H9 (cell line): ENCODE measurements at regions not wholly inside any gene's neighbourhood (a gene's known extent, or its start where the extent isn't known, plus 50 kb on each side); places are given as distances from the start of the nearest gene placed in this dataset.
A peak's percentile ranks its signal among the peaks of the same experiment; 100 is the strongest.

Experiments used
- DNase-seq: peaks from one replicate; pipeline ENCODE4 v3.0.0-alpha.2; 2017
- H2AFZ ChIP-seq: one replicate; pipeline ENCODE4 v1.6.1; 2013; ENCODE audit warnings: mild to moderate bottlenecking, low read length, control low read depth, moderate library complexity
- H2AK5ac ChIP-seq: 2 replicates; pipeline ENCODE4 v1.6.1; 2013; ENCODE audit warnings: low read length, control low read depth, mixed read lengths; ENCODE audit not compliant: insufficient read length
- H2BK120ac ChIP-seq: one replicate; pipeline ENCODE4 v1.6.1; 2013; ENCODE audit warnings: low read depth, mild to moderate bottlenecking, low read length, control low read depth, inconsistent platforms; ENCODE audit not compliant: poor library complexity, severe bottlenecking
- H2BK12ac ChIP-seq: 2 replicates; pipeline ENCODE4 v1.6.1; 2013; ENCODE audit warnings: low read length, control low read depth, mixed read lengths, low read depth; ENCODE audit not compliant: insufficient read length
- H2BK15ac ChIP-seq: 2 replicates; pipeline ENCODE4 v1.6.1; 2013; ENCODE audit warnings: low read depth, low read length, control low read depth
- H2BK20ac ChIP-seq: one replicate; pipeline ENCODE4 v1.6.1; 2013; ENCODE audit warnings: low read depth, mild to moderate bottlenecking, low read length, control low read depth, inconsistent platforms; ENCODE audit not compliant: poor library complexity, severe bottlenecking
- H2BK5ac ChIP-seq: 2 replicates; pipeline ENCODE4 v1.6.1; 2013; ENCODE audit warnings: low read length, control low read depth, mixed read lengths; ENCODE audit not compliant: insufficient read length
- H3K14ac ChIP-seq: 2 replicates; pipeline ENCODE4 v1.6.1; 2013; ENCODE audit warnings: low read length, control low read depth; ENCODE audit not compliant: insufficient read depth
- H3K18ac ChIP-seq: 2 replicates; pipeline ENCODE4 v1.6.1; 2013; ENCODE audit warnings: low read depth, mild to moderate bottlenecking, mixed read lengths, low read length, control low read depth; ENCODE audit not compliant: insufficient read length
- H3K23ac ChIP-seq: 2 replicates; pipeline ENCODE4 v1.6.1; 2013; ENCODE audit warnings: low read length, control low read depth, mixed read lengths, low read depth; ENCODE audit not compliant: insufficient read length
- H3K23me2 ChIP-seq: 2 replicates; pipeline ENCODE4 v1.6.1; 2013; ENCODE audit warnings: low read depth, mild to moderate bottlenecking, mixed read lengths, low read length, control low read depth; ENCODE audit not compliant: insufficient read length, poor library complexity, severe bottlenecking
- H3K27ac ChIP-seq: 2 replicates; pipeline ENCODE4 v1.5.1; 2013; ENCODE audit warnings: low read length, control low read depth, mixed read lengths, low read depth; ENCODE audit not compliant: insufficient read length
- H3K27me3 ChIP-seq: 2 replicates; pipeline ENCODE4 v1.6.1; 2013; ENCODE audit warnings: low read length, control low read depth, inconsistent platforms; ENCODE audit not compliant: insufficient read depth
- H3K4ac ChIP-seq: 2 replicates; pipeline ENCODE4 v1.6.1; 2013; ENCODE audit warnings: low read depth, mild to moderate bottlenecking, control low read depth, inconsistent platforms, low read length, moderate library complexity
- H3K4me1 ChIP-seq: 2 replicates; pipeline ENCODE4 v1.6.1; 2013; ENCODE audit warnings: low read length, control low read depth, inconsistent platforms; ENCODE audit not compliant: insufficient read depth
- H3K4me2 ChIP-seq: 2 replicates; pipeline ENCODE4 v1.6.1; 2013; ENCODE audit warnings: low read length, control low read depth, mixed read lengths; ENCODE audit not compliant: insufficient read length, insufficient read depth
- H3K56ac ChIP-seq: 2 replicates; pipeline ENCODE4 v1.6.1; 2013; ENCODE audit warnings: low read depth, mild to moderate bottlenecking, mixed read lengths, low read length, control low read depth; ENCODE audit not compliant: insufficient read length
- H3K79me1 ChIP-seq: 2 replicates; pipeline ENCODE4 v1.6.1; 2013; ENCODE audit warnings: low read depth, mild to moderate bottlenecking, moderate library complexity, low read length, control low read depth, inconsistent platforms; ENCODE audit not compliant: insufficient read depth, poor library complexity, severe bottlenecking
- H3K79me2 ChIP-seq: 2 replicates; pipeline ENCODE4 v1.6.1; 2013; ENCODE audit warnings: low read length, control low read depth, inconsistent platforms; ENCODE audit not compliant: insufficient read depth
- H3K9ac ChIP-seq: 2 replicates; pipeline ENCODE4 v1.6.1; 2013; ENCODE audit warnings: low read length, control low read depth, mixed read lengths; ENCODE audit not compliant: insufficient read length; ENCODE audit errors: extremely low read depth
- H3K9me3 ChIP-seq: one replicate; pipeline ENCODE4 v1.6.1; 2013; ENCODE audit warnings: low read depth, low read length, inconsistent platforms; ENCODE audit not compliant: control insufficient read depth
- H3T11ph ChIP-seq: one replicate; pipeline ENCODE4 v1.6.1; 2013; ENCODE audit warnings: mild to moderate bottlenecking, low read length, control low read depth, inconsistent platforms
- H4K20me1 ChIP-seq: one replicate; pipeline ENCODE4 v1.6.1; 2013; ENCODE audit not compliant: control insufficient read depth, insufficient read length, insufficient read depth
- H4K5ac ChIP-seq: 2 replicates; pipeline ENCODE4 v1.6.1; 2013; ENCODE audit warnings: low read depth, mild to moderate bottlenecking, mixed read lengths, low read length, control low read depth; ENCODE audit not compliant: insufficient read length
- H4K8ac ChIP-seq: replicated peaks from 2 replicates; pipeline ENCODE4 v1.6.1; 2013; ENCODE audit warnings: low read length, control low read depth, mixed read lengths, low read depth; ENCODE audit not compliant: insufficient read length
- H4K91ac ChIP-seq: 2 replicates; pipeline ENCODE4 v1.6.1; 2013; ENCODE audit warnings: low read depth, mild to moderate bottlenecking, moderate library complexity, mixed read lengths, low read length, control low read depth; ENCODE audit not compliant: insufficient read length
- H3K27ac Mint-ChIP-seq, 3 experiments: 2 replicates in 2 of 3; 3 replicates in 1 of 3; pipeline ENCODE4 v1.8.0; 2020 to 2021; ENCODE audit warnings: mixed read lengths in 3 of 3, mild to moderate bottlenecking in 1 of 3, moderate library complexity in 1 of 3
- H3K27me3 Mint-ChIP-seq: 2 replicates; pipeline ENCODE4 v1.8.0; 2021; ENCODE audit warnings: low read depth, mild to moderate bottlenecking, moderate library complexity, mixed read lengths
- H3K36me3 Mint-ChIP-seq, 3 experiments: 2 replicates in 2 of 3; 3 replicates in 1 of 3; pipeline ENCODE4 v1.8.0; 2020 to 2021; ENCODE audit warnings: low read depth in 3 of 3, mixed read lengths in 3 of 3; ENCODE audit not compliant: insufficient read depth in 1 of 3
- H3K4me1 Mint-ChIP-seq, 2 experiments: 2 replicates each; pipeline ENCODE4 v1.8.0; 2020; ENCODE audit warnings: mixed read lengths in 2 of 2
- H3K4me3 Mint-ChIP-seq, 2 experiments: 2 replicates in 1 of 2; 3 replicates in 1 of 2; pipeline ENCODE4 v1.8.0; 2020 to 2021; ENCODE audit warnings: mild to moderate bottlenecking in 2 of 2, mixed read lengths in 2 of 2, moderate library complexity in 1 of 2
- H3K9me3 Mint-ChIP-seq, 2 experiments: 2 replicates in 1 of 2; 3 replicates in 1 of 2; pipeline ENCODE4 v1.8.0; 2020; ENCODE audit warnings: mild to moderate bottlenecking in 2 of 2, mixed read lengths in 2 of 2, moderate library complexity in 1 of 2
- WGBS: extraction: QIAGEN DNeasy Blood & Tissue Kit; methylation state at CpG from one replicate; pipeline ENCODE4 v1.1.7; 2013; ENCODE audit warnings: missing lambda C conversion rate, low lambda C conversion rate, mixed read lengths; ENCODE audit not compliant: insufficient read length; ENCODE audit errors: extremely low coverage; 5-methylcytosine and 5-hydroxymethylcytosine counted together
- TF ChIP-seq, protein P1 (sequence below): fragments of 200-600 bp; sonication (generic); conservative IDR thresholded peaks from 3 replicates; pipeline ENCODE4 v1.8.0; 2021; ENCODE audit warnings: antibody characterized with exemption, mild to moderate bottlenecking

DNA sequence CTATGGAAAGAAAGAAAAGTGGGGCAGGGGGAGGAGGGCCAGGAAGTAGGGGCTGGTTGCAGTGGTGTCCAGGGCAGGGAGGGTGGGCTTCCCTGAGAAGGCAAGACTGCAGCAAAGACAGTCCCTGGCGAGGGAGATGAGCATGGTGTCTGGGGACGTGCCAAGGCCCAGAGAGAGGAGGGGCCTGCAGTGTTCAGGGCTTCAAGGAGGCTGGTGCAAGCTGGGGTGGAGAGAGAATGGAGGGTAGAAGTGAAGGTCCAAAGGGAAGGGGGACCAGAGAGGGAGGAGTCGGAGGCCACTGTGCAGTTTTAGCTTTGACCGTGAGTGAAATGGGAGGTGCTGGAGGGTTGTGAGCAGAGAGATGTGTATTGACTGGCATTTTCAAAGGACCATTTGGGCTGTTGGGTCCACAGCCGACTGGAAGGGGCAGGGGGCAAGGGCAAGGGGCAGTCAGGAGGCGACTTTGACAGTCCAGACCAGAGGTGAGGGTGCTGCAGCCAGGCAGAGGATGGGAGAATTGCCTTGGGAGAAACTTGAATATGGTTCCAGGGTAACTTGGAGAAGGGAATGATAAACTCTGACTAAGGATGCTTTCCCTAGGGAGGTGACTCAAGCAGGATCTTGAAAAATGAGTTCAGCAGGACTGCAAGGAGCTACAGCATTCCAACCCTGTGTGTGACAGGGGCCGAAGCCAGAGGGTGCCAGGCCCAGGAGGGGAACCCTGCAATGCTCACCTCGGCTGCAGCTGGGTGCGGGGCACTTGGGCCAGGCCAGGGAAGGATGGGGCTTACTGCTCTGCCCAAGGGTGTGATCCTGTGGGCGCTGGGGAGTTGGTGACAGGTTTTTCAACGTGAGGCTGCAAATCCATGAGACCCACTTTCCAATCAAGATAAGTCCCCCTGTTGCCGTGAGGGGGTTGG lies 177.1 kb upstream of the HAAO start:
- H2AFZ ChIP-seq: no peak overlapping the region

More for the DNA sequence above, 177.1 kb upstream of the HAAO start:
- H2AK5ac ChIP-seq: no peak overlapping the region
- no peaks in the 10 kb centered on the region for H3K27me3 ChIP-seq
- TF ChIP-seq, protein P1, sequence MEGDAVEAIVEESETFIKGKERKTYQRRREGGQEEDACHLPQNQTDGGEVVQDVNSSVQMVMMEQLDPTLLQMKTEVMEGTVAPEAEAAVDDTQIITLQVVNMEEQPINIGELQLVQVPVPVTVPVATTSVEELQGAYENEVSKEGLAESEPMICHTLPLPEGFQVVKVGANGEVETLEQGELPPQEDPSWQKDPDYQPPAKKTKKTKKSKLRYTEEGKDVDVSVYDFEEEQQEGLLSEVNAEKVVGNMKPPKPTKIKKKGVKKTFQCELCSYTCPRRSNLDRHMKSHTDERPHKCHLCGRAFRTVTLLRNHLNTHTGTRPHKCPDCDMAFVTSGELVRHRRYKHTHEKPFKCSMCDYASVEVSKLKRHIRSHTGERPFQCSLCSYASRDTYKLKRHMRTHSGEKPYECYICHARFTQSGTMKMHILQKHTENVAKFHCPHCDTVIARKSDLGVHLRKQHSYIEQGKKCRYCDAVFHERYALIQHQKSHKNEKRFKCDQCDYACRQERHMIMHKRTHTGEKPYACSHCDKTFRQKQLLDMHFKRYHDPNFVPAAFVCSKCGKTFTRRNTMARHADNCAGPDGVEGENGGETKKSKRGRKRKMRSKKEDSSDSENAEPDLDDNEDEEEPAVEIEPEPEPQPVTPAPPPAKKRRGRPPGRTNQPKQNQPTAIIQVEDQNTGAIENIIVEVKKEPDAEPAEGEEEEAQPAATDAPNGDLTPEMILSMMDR: no peak
- H3K27ac ChIP-seq: no peak overlapping the region
- no peak overlapping the region for H3K4me2 ChIP-seq
- H3K23me2 ChIP-seq: no peaks in the 10 kb centered on the region
- no peak overlapping the region for H3T11ph ChIP-seq
- no peak overlapping the region for H3K9ac ChIP-seq
- no peak overlapping the region for H3K14ac ChIP-seq
- no peak for DNase-seq
- no peak overlapping the region for H3K56ac ChIP-seq
- no peak overlapping the region for H2BK15ac ChIP-seq
- H3K4me1 ChIP-seq: no peaks in the 10 kb centered on the region
- Mint-ChIP-seq H3K4me3 (no peak overlapping the region), H3K36me3 (no peaks in the 10 kb centered on the region), H3K27ac (peak overlapping the region in 2 of 3 experiments; percentile 18 to 20; a peak in 1 of 7 replicates), H3K9me3 (no peaks in the 10 kb centered on the region; a peak in 1 of 5 replicates), H3K4me1 (peaks cover 9 to 13% of the 10 kb centered on the region in 2 experiments), H3K27me3 (peaks cover 2% of the 10 kb centered on the region)
- no peak overlapping the region for H3K4ac ChIP-seq
- H2BK5ac ChIP-seq: no peak overlapping the region
- no peak overlapping the region for H4K5ac ChIP-seq
- H2BK12ac ChIP-seq: no peak overlapping the region
- H3K79me1 ChIP-seq: no peaks in the 10 kb centered on the region
- no peaks in the 10 kb centered on the region for H4K20me1 ChIP-seq
- no peak overlapping the region for H4K91ac ChIP-seq
- no peak overlapping the region for H3K23ac ChIP-seq
- H2BK20ac ChIP-seq: no peak overlapping the region
- no peaks in the 10 kb centered on the region for H3K79me2 ChIP-seq
- no CpG with 5 or more reads among the region's 12 CpGs for WGBS
- H3K18ac ChIP-seq: no peak overlapping the region
- H3K9me3 ChIP-seq: no peaks in the 10 kb centered on the region
- H4K8ac ChIP-seq: no peak overlapping the region
- no peak overlapping the region for H2BK120ac ChIP-seq
